Omental fat pad (tissue), 3 donors: ENCODE measurements at regions not wholly inside any gene's neighbourhood (a gene's known extent, or its start where the extent isn't known, plus 50 kb on each side); places are given as distances from the start of the nearest gene placed in this dataset.

Source experiments
- ATAC-seq: fragments of 150-250 bp; one replicate; pipeline ENCODE4 v1.9.1; 2016; ENCODE audit warnings: mild to moderate bottlenecking, moderate library complexity; ENCODE audit not compliant: low FRiP score
- DNase-seq: peaks from one replicate; pipeline ENCODE4 v3.0.0-alpha.2; 2019; ENCODE audit warnings: low spot score
- CTCF ChIP-seq, 3 donors: fragments of 450-650 bp; IDR thresholded peaks; one replicate each; pipeline ENCODE4 v1.5.1; 2016 to 2017; ENCODE audit warnings: antibody characterized with exemption in 3 of 3, mild to moderate bottlenecking in 3 of 3, moderate library complexity in 2 of 3

- no peak for DNase-seq
- TF ChIP-seq CTCF (IDR thresholded peaks at IDR 0.05): no peak
- no peak for ATAC-seq
These were observed 153.1 kb upstream of the STT3B start for GRCh38 chr3:31379598-31379997.

GRCh38 chr3:31382856-31383255 is 149.9 kb upstream of the STT3B start:
- ATAC-seq (no peak), DNase-seq (no peak)
- no peak for TF ChIP-seq CTCF (IDR thresholded peaks at IDR 0.05)

- ATAC-seq (no peak), DNase-seq (no peak)
- no peak for TF ChIP-seq CTCF (IDR thresholded peaks at IDR 0.05)
These were observed 148.6 kb upstream of the STT3B start for GRCh38 chr3:31384117-31384516.

- no peak for TF ChIP-seq CTCF (IDR thresholded peaks at IDR 0.05)
- DNase-seq (no peak), ATAC-seq (no peak)
These were observed 142.8 kb upstream of the STT3B start for GRCh38 chr3:31389939-31390338.

GRCh38 chr3:31390466-31390865 is 142.3 kb upstream of the STT3B start:
- no peak for ATAC-seq
- no peak for DNase-seq
- TF ChIP-seq CTCF (IDR thresholded peaks at IDR 0.05): no peak

- ATAC-seq (no peak), DNase-seq (no peak)
- TF ChIP-seq CTCF (IDR thresholded peaks at IDR 0.05): no peak
These were observed 141.6 kb upstream of the STT3B start for GRCh38 chr3:31391150-31391549.

GRCh38 chr3:31392568-31392967 is 140.2 kb upstream of the STT3B start:
- ATAC-seq (no peak), DNase-seq (no peak)
- no peak for TF ChIP-seq CTCF (IDR thresholded peaks at IDR 0.05)
